HT1080 (cell line): ENCODE measurements at regions not wholly inside any gene's neighbourhood (a gene's known extent, or its start where the extent isn't known, plus 50 kb on each side); places are given as distances from the start of the nearest gene placed in this dataset. TPM values are rescaled to one million over a fixed set of nuclear protein-coding genes. Genes with fewer than 3 reads are reported as not detected.

ENCODE experiments used
- small RNA-seq: library from RNA; depleted of rRNA; stranded (forward); fragments of <200 nt; gene quantifications from one replicate; pipeline ENCODE3, GENCODE V24; 2014

Small RNA genes in the stretch of these regions (small RNA-seq; reads per million reads assigned to genes)
- gene AP000770.2, result not detected
- not detected for gene RF01210
- not detected for gene RPL12P46
